Hematopoietic multipotent progenitor cell treated with erythropoietin and hydrocortisone succinate and interleukin-3 and kit ligand, for 8 days (in vitro differentiated cells): ENCODE measurements at regions not wholly inside any gene's neighbourhood (a gene's known extent, or its start where the extent isn't known, plus 50 kb on each side); places are given as distances from the start of the nearest gene placed in this dataset.
A peak's percentile ranks its signal among the peaks of the same experiment; 100 is the strongest.

Experiments used
- DNase-seq: peaks from one replicate; pipeline ENCODE4 v3.0.0-alpha.2; 2015

DNA sequence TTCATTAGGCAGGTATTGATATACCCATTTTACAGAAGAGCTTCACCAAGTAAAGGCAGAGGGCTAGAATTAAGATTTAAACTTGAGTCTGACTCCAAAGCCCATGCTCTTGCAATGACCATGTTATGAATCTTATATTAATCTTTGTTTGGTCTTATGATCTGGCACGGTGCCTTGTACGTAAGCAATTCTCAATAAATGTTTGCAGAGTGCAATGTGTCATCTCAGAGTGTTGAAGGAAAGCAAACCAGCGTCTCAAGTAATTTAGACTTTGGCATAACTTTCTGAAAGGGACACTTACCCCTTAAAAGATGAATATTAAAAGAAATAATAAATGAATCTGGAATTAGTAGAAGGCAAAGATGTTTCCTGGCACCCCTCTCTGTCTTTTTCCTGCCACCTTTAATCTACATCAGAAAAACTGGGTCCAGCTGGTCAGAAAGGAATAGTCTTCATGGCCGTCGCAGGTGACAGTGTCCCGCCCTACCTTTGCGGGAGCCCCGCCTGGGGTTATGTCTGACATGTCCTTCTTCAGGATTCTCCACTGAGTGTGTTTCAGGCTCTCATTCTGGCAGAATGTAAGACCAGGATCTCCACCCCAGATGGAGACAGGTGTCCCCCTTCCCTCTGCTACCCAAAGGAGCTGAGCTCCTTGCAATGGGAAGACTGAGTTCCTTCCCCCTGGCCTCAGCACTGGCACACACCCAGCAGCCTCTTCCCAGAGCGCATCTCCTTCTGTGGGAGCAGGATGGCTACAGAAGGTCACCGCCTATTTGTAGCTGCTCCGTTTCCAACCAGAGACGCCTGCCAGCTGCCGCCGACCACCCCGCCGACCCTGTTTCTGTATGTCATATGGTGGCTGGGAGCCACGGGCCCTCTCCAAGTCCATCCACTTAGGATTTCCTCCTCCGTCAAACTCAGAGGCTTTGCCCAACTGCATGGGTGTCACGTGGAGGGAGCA lies 266.3 kb upstream of the ECI2 start:
- DNase-seq, result no peak

DNA sequence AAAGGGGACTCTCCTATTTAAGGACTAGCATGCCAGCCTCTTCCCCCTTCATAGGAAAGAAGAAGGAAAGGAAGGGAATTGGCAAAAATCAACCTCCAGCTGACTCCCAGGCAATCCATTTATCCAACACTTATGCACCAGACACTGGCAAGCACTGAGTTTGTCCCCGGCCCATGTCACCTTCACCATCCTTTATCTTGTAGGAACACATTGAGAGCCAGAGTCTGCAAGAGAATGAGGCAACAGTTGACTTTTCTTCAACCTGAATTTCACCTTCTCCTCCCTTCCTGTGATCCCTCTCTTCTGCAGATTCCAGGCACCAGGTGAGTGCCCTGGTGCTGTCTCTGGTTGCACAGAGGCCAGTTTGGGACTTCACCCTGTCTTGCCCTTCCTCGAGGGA lies 264.3 kb upstream of the ECI2 start:
- no peak for DNase-seq

DNA sequence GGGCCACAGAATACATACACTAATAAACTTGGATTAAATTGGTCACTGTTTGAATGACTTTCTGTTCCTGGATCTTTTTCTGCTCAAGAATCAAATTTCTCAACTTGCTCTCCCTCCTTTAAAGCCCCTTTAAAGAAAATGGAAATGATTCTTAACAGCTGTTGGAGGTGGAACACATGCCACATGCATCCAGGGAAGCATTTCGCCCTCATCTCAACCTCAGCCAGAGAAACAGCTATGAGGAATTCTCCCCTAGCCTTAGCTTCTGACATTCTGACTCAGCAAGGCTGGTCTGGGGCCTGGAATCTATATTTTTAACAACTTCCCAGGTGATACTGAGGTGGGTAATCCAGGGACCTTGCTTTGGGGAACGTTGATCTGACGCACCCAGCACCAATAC lies 263.4 kb upstream of the ECI2 start:
- DNase-seq, result no peak

DNA sequence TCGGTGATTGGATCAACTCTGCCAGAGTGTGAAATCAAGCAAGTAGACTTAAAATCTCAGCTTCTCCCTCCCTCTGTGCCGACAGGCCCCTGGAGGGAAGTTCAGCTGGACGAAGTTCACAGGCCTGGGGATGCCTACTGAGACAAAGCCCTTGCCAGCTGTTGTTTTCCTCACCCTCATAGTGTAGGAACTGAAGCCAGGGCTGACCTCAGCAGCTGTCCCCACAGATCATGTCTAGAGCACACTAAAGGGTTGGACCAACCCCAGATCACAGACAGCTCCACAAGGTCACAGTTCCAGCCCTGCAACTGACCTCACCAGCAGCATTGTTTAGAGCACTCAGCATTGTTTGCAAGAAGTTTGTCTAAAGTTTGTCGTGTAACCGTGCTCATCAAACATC lies 261.9 kb upstream of the ECI2 start:
- DNase-seq, result no peak

DNA sequence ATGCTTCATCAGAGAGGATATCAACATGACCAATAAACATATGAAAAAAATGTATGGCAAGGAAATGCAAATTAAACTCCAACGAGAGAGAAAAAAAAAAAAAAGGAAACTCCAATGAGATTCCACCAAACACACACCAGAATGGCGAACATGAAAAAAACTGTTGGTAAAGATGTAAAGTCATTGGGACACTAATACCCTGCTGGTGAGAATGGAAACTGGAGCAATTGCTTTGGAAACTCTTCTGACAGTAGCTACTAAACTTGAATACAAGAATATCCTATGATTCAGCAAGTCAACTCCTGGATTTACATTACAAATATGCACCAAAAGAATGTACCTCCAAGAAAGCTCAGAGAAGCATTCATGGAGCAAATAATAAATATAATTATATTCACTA lies 260.7 kb upstream of the ECI2 start:
- DNase-seq, result no peak

DNA sequence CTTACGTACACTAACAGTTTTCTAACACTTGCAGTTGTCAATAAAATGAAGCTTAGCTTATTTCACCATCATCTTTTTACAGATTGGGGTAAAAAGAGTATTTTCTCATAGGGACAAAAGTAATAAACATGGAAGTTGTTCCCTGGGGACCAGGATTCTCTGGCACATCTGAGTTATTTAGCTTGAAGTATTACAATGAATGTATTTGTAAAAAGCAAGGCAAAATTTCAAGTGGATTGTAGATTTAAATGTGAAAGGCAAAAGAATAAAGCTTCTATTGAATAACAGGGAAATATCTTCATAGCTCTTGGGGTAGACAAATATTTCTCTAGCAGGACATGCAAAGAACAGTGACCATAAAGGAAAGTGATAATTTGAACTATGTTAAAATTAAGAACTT lies 260.0 kb upstream of the ECI2 start:
- DNase-seq, result no peak

DNA sequence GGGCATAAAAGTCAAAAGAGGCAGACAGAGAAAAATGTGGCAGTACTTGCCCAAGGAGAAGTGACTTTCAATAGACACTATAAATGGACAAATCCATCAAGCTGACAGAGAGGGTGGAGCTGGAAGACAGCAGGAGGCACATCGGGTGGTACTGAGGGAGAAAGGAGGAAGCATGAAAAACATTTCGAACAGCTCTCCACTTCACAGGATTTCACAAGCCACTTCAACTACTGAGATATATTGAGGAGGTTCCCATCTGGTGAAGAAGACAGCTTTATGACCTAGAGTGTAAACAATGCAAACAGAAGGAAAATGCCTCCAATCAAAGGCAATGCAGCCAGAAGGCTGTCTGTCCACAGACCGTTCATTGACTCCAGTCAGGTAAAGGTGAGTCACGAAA lies 259.4 kb upstream of the ECI2 start:
- DNase-seq, result no peak

DNA sequence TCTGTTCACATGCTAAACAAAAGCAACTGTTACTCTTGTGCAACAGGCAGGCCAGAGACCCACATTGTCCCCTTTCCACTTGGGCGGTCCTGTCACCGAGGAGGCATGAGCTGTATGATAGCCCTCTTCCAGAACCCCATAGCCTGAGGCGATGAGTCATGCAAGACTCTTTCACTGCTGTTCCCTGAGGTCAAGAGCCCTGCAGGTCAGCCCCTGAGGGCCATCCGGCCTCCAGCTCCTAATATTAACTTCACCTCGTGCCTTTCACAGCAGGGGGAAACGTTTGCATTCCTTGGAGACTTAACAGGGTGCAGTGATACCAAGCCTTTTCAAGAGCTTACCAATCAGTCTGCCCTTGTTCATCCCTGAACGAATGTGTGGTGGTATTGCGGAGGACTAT lies 253.3 kb upstream of the ECI2 start:
- DNase-seq, result no peak

DNA sequence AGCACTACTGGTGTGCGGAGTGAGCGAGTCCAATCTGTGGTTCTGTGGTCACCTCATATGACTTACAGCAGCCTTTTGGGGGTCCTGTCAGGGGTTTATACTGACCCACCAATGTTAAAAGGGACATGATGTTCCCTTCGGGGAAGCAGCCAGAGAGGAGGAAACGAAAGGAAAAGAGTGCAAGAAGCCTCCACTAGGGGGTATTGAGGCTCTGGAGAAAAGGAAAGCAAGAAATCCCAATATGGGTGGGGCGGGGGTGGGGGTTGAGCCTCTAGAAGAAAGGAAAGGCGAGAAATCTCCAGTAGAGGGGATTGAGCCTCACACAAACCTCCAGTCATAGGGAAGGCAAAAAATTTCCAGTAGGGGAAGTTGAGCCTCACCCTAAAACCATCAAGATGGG lies 249.3 kb upstream of the ECI2 start:
- DNase-seq, result no peak

DNA sequence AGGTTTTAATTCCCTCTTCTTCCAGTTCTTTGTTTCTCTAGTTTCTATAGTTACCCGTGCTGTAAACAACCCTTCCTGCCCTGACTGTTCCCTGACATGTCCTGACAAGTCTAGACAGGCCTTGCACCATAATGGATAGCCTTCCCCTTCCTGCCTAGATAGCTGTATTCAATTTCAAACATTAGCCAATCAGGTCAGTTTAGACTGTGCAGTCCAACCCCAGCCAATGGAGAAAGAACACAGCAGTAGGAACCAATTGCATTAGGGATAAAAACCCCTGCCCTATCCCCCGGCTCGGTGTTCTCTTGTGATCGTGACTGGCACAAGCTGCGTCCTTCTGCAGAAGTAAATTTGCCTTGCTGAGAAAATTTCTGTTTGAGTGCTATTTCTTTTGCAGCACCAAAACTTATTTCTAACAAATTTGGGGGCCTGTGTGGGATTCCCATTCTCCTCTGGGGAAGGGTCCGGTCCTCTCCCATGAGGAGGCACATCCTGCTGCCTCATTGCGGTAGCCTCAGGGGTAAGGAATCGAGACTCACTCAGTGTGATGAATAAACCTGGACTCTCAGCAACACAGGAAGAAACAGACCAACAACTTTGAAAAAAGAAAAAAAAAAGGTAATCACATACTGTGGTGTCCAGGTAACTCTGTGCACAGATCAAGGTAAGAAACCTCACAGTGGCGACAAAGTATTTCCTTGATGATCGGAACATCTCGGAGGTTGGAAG lies 248.7 kb upstream of the ECI2 start:
- no peak for DNase-seq

DNA sequence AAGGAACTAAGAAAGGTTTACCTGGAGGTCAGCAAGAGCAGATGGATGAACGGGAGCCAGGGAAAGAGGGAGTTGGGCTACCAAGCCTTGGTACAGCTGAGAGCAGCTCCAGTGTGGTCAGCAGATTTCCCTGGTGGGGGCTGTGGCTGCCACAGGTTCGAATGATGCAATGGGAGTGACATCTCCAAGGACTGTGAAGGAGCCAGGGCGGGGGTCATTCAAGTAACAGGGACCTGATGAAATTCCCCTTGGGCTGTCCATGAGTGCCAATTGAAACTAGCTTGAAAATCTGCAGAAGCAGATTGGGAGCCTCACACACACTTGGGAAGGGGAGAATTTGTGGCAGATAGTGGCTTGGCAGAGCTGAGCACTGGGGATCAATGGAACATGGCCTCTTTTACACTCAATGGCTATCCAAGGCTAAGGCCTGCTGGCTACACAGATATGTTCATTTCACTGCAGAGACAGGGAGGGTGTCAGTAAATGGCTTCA lies 247.0 kb upstream of the ECI2 start:
- no peak for DNase-seq

DNA sequence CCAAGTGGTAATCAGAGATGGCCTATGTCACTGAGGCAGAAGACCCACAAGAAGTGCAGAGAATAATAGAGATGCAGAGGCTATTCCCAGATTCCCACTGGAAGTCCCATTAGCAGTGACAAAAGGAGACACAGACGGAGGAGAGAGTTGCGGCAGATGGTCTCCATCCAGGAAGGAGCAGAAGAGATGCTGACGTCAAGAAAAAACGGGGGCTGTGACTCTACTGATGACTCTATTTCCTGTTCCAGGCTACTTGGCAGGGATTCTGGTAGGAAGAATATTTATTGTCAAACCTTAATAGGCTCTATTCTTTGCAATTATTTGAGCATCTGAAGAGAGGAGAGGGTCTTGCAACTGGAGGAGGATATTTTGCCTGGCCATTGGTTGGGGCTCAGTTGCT lies 246.0 kb upstream of the ECI2 start:
- DNase-seq, result no peak

DNA sequence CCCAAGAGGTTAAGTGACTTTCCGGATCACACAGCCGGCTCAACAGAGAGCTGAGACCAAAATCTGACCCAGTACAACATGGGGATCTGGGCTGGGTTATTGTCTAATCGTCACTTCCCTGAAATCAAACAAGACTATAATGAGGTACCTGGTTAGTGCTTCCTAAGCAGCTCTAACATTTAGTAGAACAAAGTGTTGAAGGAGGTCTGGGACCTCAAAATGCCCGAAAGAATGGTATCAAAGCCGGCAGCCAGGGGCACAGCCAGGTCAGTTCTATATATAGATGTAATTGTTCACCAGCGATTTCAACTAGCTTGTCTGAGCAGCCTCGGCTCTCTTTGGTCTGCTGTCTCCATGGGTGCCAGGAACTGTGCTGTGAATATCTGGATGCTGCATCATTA lies 245.5 kb upstream of the ECI2 start:
- no peak for DNase-seq

DNA sequence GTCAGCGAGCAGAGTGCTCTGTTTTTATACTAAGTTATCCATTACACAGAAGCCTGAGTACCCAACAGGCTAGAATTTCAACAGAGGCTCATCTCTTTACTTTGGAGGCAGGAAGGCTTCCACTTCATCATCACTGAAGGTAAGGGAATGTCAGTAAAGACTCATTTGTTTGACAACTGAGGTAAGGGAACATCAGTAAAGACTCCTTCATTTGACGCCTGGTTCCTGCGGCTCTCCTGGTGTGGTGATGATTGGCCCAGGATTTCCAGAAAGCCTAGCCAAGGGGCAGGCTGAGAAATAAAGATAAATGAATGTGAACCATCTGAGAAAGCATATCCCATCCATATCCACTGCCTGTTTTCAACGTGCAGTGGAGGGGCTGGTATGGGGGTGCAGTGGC lies 244.6 kb upstream of the ECI2 start:
- DNase-seq, result no peak

DNA sequence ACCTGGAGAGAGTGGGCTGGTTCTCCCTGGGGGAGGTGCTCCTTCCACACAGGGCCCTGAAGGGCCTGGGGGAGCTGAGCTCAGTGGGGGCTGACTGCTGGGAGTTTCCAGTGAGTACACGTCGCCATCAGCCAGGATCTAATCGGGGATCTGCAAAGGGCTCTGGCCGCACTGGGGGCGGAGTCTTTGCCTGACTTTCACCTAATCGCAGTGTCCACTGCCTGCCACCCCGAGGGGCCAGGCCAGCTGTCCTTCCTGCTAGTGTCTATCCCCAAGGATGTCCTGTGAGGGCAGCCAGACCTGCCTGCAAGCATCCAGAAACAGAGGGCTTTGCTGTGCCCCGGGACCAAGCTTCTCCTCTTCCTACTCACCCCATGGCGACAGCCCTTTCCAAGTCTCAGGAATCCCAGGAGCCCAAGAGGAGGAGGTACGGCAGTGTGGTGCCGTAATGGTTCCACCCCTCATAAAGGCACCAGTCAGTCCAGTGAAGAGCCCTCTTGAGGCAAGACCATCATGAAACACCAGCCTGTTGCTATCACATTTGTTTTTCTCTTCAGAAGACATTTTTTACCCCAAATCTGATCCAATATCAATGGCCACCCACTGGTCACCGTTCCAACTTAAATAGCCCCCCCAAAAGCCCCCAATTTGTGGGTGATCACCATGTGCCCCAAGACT lies 243.1 kb upstream of the ECI2 start:
- DNase-seq, result no peak

DNA sequence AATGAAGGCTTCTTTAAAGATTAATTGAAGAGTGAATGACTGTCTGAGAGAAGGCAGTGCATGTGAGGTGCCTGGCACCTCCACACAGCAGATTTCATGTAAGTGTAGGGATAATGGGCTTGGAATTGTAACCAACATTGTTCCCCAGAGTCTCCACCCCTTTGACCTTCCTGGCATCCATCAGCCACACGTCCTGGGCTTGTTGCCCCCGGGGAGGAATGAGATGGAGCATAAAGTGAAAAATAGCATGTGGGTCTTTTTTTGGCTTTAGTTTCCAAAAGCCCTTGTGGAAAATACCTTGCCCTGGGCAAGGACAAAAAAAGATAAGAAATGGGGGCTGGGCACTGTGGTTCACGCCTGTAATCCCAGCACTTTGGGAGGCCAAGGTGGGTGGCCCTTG lies 242.2 kb upstream of the ECI2 start:
- no peak for DNase-seq

DNA sequence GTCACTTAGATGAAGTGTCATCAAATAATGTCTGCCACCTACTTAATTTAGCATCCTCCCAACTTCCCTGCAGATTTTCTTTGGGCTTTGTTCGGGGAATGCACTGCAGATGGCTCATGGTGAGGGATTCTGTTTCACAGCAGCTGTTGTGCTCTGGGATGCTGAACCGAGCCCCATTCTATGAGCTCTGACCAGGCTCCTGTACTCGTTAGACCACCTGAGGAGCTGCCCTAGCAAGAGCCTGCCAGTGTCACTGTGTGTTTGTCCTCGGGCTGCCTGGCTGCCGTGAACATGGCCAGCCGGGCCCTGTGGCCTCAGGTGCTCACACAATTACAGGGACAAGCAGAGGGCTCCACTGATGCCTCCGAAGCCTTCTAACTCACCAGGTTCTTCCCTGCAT lies 238.8 kb upstream of the ECI2 start:
- no peak for DNase-seq

DNA sequence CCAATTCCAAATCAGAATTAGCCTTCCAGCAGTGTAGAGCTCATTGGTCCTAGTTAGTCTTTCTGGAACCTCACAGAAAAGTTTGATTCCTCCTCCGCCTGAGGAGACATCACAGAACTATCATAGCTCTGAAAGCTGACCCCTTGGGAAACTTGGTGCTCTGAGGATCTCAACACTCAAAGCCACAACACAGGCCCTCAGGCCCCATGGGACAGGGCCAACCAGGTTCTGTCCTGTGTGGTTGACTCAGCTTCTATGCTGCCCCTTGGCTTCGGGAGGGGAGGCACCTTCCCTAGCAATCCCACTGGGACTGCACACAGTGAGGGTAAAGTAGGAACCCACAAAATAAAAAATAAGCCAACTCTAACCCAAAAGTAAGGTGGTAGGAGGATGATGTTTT lies 237.5 kb upstream of the ECI2 start:
- DNase-seq, result no peak

DNA sequence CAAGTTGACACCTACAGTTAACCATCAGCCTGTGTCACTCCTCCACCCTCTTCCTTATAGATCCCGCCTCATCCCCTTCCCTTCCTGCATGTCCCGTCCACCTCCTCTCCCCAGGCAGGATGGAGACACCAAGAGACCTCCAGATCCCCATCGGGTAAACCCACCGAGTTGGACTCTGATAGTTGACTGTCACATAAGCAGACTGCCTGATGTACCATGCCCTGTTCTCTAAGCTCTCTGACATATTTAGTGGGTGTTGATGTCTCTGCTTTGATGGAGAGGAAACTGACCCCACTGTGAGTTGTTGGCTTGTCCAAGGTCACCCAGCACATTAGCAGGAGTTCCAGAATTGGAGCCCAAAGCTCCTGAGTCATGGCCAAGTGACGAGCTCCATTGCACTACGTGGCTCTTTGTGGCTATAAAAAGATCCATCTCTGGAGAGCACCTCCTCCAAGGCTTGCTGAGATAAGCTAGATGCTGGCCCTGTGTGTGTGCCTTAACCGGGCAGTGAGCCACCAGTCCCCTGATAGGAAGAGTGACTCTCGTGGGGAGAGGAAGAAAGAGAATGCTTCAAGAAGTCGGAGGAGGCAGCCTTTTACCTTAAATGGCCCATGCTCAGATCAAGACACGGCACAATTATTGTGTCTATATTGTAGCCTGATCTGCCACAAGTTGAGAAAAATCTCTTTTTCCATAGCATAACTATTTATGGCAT lies 236.0 kb upstream of the ECI2 start:
- DNase-seq, result peak; percentile 29

DNA sequence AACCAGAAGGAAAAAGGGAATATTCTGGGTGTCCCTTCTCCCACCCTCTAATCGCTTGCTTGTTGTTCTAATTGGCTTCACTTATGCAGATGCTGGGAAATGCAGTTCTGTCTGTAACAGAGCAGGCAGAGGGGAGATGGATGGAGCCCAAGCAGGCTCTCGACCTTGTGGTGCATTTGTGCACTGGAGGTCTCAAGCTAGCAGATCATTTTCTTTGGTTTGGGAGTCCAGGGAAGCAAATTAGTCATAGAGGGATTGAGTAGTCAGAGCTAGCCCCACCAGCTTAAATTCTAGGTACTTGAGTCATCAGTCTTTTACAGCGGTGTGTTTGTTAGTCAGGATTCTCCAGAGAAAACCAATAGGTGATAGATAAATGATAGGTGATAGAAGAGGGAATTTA lies 234.7 kb upstream of the ECI2 start:
- DNase-seq, result no peak

DNA sequence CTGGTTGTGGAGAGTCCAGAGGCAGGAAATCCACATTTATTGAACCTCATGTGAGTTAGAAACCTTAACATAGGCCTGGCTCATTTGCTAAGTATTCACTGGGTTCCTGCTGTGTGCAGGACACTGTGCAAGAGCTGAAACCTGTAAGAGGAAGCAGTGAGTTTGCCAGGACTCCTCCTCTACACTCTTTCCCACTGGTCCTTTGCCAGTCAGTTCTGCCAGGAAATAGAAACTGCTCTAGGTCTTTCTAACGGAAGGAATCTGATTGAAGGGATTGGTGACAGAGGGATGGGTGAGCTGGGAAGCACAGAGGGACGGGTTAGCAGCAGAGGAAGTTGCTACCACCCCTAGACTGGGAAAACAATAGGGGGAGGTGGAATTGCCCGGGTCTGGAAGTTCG lies 234.2 kb upstream of the ECI2 start:
- DNase-seq, result no peak

DNA sequence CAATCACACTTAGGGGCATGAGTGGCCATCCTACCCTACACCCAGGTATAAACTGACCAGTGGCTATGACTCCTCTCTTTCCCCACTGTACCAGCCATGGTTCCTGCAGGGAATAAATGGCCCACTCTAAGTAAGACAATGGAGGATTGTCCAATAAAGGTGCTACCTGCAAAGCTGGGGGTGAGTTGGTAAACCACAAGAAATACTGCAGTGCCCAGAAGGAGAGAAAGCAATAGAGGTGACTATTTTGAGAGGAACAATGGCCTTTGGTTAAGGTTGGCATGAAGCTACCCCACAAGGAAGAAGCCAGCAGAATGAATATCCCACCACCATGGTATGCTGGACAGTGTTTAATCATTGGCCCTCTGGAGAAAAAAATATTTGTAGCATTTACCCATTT lies 233.3 kb upstream of the ECI2 start:
- no peak for DNase-seq

DNA sequence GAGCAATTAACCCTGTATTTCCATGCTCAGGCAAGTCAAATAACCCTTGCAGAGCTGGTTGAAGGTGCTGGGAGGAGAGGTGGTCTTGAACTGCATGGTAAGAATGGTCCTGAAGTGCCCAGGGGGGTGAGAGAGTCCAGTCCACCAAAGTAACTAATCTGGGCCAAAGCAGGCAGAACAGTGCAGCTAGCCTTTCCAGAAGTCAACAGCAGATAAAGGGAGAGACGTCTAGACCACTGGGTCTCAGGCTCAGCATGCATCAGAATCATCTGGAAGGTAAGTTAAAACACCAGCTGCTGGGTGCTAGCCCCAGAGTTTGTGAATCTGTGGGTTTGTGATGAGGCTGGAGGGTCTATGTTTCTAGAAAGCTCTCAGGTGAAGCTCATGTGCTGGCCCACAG lies 232.3 kb upstream of the ECI2 start:
- DNase-seq, result no peak
